ENCODE measurements at regions not wholly inside any gene's neighbourhood (a gene's known extent, or its start where the extent isn't known, plus 50 kb on each side); places are given as distances from the start of the nearest gene placed in this dataset.
"Not testable (repeated sequence)": the region's sequence is repeated elsewhere in the genome, so short reads cannot be mapped to it uniquely, and the experiment has no call there.

DNA sequence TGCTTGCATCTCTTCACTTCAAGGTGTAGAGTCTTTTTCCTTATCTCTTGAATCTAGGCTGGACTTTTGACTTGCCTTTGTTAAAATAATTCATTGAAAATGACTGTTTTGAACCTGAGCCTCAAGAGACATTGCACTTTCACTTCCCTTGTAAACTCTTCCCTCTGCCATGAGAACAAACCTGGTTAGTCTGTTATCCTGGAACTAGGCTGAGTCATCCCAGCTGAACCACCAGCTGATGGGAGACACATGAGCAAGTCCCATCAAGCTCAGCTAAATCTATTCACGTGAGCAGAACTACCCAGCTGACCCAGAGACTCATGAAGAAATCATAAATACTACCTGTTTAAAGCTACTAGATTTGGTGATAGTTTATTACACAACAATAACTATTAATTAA is 202.3 kb upstream of the CENPE start:
- TF ChIP-seq, protein P1, sequence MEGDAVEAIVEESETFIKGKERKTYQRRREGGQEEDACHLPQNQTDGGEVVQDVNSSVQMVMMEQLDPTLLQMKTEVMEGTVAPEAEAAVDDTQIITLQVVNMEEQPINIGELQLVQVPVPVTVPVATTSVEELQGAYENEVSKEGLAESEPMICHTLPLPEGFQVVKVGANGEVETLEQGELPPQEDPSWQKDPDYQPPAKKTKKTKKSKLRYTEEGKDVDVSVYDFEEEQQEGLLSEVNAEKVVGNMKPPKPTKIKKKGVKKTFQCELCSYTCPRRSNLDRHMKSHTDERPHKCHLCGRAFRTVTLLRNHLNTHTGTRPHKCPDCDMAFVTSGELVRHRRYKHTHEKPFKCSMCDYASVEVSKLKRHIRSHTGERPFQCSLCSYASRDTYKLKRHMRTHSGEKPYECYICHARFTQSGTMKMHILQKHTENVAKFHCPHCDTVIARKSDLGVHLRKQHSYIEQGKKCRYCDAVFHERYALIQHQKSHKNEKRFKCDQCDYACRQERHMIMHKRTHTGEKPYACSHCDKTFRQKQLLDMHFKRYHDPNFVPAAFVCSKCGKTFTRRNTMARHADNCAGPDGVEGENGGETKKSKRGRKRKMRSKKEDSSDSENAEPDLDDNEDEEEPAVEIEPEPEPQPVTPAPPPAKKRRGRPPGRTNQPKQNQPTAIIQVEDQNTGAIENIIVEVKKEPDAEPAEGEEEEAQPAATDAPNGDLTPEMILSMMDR (conservative IDR thresholded peaks at IDR 0.05), result no peak
- no peak overlapping the region for H3K27ac Mint-ChIP-seq (ENCODE audit: unreplicated experiment)

DNA sequence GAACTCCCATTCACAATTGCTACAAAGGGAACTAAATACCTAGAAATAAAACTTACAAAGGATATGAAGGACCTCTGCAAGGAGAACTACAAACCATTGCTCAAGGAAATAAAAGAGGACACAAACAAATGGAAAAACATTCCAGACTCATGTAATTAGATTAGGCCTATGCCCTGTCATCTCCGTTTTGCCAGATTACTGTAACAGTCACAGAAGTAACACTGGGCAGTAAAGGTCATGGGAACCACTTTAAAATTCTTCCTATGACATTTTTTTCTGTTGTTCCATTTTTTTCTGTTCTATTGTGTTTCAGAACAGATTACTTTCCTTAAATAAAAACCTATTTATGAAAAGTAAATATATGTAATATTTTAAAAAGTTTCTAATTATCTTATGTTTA is 199.4 kb upstream of the CENPE start:
- H3K4me3 Mint-ChIP-seq, result no peak overlapping the region
- H3K4me1 Mint-ChIP-seq, result peaks cover 8% of the 10 kb centered on the region
- H3K27ac Mint-ChIP-seq (ENCODE audit: unreplicated experiment), result no peak overlapping the region
- no peaks in the 10 kb centered on the region for H3K9me3 Mint-ChIP-seq
- H3K36me3 Mint-ChIP-seq (ENCODE audit: low read depth), result peaks cover 7% of the 10 kb centered on the region
- TF ChIP-seq, protein P1 (conservative IDR thresholded peaks at IDR 0.05), result no peak
- no peak for DNase-seq (ENCODE audit: low read depth, low spot score)
- H3K27me3 Mint-ChIP-seq (ENCODE audit: low read depth), result no peaks in the 10 kb centered on the region

More for the DNA sequence above, 202.3 kb upstream of the CENPE start:
- Mint-ChIP-seq H3K4me3 (no peak overlapping the region), H3K27me3 (ENCODE audit: low read depth) (no peaks in the 10 kb centered on the region), H3K4me1 (peaks cover 8% of the 10 kb centered on the region), H3K9me3 (no peaks in the 10 kb centered on the region), H3K36me3 (ENCODE audit: low read depth) (peaks cover 7% of the 10 kb centered on the region)
- DNase-seq (ENCODE audit: low read depth, low spot score), result no peak

DNA sequence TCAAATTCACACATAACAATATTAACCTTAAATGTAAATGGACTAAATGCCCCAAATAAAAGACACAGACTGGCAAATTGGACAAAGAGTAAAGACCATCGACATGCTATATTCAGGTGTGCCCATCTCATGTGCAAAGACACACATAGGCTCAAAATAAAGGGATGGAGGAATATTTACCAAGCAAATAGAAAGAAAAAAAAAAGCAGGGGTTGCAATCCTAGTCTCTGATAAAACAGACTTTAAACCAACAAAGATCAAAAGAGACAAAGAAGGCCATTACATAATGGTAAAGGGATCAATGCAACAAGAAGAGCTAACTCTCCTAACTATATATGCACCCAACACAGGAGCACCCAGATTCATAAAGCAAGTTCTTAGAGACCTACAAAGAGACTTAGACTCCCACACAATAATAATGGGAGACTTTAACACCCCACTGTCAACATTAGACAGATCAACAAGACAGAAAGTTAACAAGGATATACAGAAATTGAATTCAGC is 189.4 kb upstream of the CENPE start:
- not testable (repeated sequence) for H3K4me1 Mint-ChIP-seq; H3K27ac Mint-ChIP-seq (ENCODE audit: unreplicated experiment); DNase-seq (ENCODE audit: low read depth, low spot score); H3K4me3 Mint-ChIP-seq; H3K27me3 Mint-ChIP-seq (ENCODE audit: low read depth)
- peaks cover 38% of the 10 kb centered on the region for H3K36me3 Mint-ChIP-seq (ENCODE audit: low read depth)
- H3K9me3 Mint-ChIP-seq, result peaks cover 26% of the 10 kb centered on the region

DNA sequence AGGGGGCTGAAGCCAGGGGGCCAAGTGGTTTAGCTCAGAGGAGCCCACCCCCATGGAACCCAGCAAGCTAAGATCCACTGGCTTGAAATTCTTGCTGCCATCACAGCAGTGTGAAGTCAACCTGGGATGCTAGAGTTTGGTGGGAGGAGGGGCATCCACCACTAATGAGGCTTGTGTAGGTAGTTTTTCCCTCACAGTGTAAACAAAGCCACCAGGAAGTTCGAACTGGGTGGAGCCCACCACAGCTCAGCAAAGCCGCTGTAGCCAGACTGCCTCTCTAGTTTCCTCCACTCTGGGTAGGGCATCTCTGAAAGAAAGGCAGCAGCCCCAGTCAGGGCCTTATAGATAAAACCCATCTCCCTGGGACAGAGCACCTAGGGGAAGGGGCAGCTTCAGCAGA is 187.4 kb upstream of the CENPE start:
- H3K27ac Mint-ChIP-seq (ENCODE audit: unreplicated experiment); H3K27me3 Mint-ChIP-seq (ENCODE audit: low read depth); DNase-seq (ENCODE audit: low read depth, low spot score); H3K4me1 Mint-ChIP-seq; H3K4me3 Mint-ChIP-seq: not testable (repeated sequence)
- Mint-ChIP-seq H3K36me3 (ENCODE audit: low read depth) (peaks cover 40% of the 10 kb centered on the region), H3K9me3 (peaks cover 29% of the 10 kb centered on the region)

DNA sequence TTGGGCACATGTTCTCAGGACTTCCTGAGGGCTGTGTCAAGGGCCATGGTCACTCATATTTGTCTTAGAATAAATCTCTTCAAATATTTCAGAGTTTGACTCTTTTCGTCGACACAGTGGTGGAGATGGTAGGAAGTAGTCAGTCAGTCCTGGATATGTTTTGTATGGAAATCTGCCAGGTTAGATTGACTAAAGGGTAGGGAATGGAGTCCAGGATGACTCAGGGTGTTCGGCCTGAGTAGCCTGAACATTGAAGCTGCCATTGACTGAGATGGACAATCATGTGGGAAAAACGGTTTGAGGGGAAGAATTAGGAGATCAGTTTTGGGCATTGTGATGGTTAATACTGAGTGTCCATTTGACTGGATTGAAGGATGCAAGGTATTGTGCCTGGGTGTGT is 177.1 kb upstream of the CENPE start:
- Mint-ChIP-seq H3K4me1 (no peaks in the 10 kb centered on the region), H3K36me3 (ENCODE audit: low read depth) (peaks cover 20% of the 10 kb centered on the region), H3K27ac (ENCODE audit: unreplicated experiment) (no peak overlapping the region), H3K9me3 (peaks cover 6% of the 10 kb centered on the region), H3K27me3 (ENCODE audit: low read depth) (no peaks in the 10 kb centered on the region), H3K4me3 (no peak overlapping the region)
- DNase-seq (ENCODE audit: low read depth, low spot score), result no peak
- TF ChIP-seq, protein P1 (conservative IDR thresholded peaks at IDR 0.05), result no peak

DNA sequence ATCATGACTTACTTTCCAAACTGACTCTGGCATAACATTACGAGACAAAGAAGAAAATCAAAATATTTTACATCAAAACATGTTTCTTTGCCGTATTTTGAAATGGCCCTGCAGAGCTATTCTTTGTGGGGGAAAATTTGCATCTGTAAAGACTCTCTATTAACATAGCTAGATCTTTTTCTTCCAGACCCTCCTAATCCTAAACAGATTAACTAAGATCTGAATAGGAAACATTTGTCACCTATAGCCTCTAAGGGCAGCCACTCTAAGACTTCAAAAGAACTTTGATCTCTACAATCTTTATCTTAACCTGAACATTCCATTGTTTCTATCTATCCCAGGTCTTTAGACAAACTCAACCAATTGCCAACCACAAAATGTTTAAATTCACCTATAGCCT is 176.6 kb upstream of the CENPE start:
- no peaks in the 10 kb centered on the region for H3K4me1 Mint-ChIP-seq
- peaks cover 6% of the 10 kb centered on the region for H3K9me3 Mint-ChIP-seq
- TF ChIP-seq, protein P1 (conservative IDR thresholded peaks at IDR 0.05), result no peak
- H3K36me3 Mint-ChIP-seq (ENCODE audit: low read depth), result peaks cover 15% of the 10 kb centered on the region
- H3K4me3 Mint-ChIP-seq, result no peak overlapping the region
- H3K27me3 Mint-ChIP-seq (ENCODE audit: low read depth), result no peaks in the 10 kb centered on the region
- H3K27ac Mint-ChIP-seq (ENCODE audit: unreplicated experiment), result no peak overlapping the region
- no peak for DNase-seq (ENCODE audit: low read depth, low spot score)

DNA sequence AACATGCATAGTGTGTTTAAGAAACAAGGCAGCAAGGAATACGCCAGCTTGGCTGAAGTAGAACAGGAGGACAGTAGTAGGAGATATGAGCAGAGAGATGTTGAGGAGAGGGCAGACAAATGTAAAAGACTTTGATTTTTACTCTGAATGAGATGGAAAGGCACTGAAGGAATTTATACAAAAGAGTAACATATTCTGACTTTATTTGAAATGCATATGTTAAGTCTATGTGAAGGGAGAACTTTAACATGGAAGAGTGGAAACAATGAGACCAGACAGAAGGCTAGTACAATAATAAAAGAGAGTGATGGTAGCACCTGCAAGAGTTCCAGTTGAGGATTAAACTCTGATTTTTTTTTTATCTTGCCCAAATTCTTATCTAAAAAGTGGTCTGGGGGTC is 176.2 kb upstream of the CENPE start:
- DNase-seq (ENCODE audit: low read depth, low spot score), result no peak
- Mint-ChIP-seq H3K27me3 (ENCODE audit: low read depth) (no peaks in the 10 kb centered on the region), H3K4me3 (no peak overlapping the region), H3K36me3 (ENCODE audit: low read depth) (peaks cover 18% of the 10 kb centered on the region), H3K27ac (ENCODE audit: unreplicated experiment) (no peak overlapping the region), H3K9me3 (peaks cover 6% of the 10 kb centered on the region), H3K4me1 (peaks cover 4% of the 10 kb centered on the region)
- TF ChIP-seq, protein P1 (conservative IDR thresholded peaks at IDR 0.05), result no peak
